GM12878 (cell line): ENCODE measurements at regions not wholly inside any gene's neighbourhood (a gene's known extent, or its start where the extent isn't known, plus 50 kb on each side); places are given as distances from the start of the nearest gene placed in this dataset.

Experiments
- ATAC-seq: fragments of 200-7000 bp; cut with Tn5 transposase; 3 replicates; pipeline ENCODE4 v1.9.1; 2020; ENCODE audit warnings: mild to moderate bottlenecking, moderate library complexity
- BruUV-seq: library from RNA; stranded (reverse); fragments of 400-500 nt; replicated peaks from 2 replicates; lab custom pipeline; 2021; lab: Mats Ljungman, UMichigan
- CTCF ChIA-PET: fragments of 300-600 bp; sonication (Branson Sonifier 250); formaldehyde crosslinking; extraction: SDS; loops from one replicate; lab custom pipeline; 2021; ENCODE audit warnings: inconsistent platforms; lab: Yijun Ruan, JAX
- POLR2A ChIA-PET: fragments of 350-600 bp; formaldehyde crosslinking; extraction: SDS; loops from one replicate; lab custom pipeline; 2021; ENCODE audit warnings: inconsistent platforms; lab: Charles Lee
- RAD21 ChIA-PET: fragments of 300-600 bp; sonication (Branson Sonifier 250); formaldehyde crosslinking; loops from one replicate; lab custom pipeline; 2023; ENCODE audit warnings: antibody characterized with exemption; ENCODE audit not compliant: unreplicated experiment; lab: Charles Lee
- SMC1A ChIA-PET: fragments of 300-600 bp; sonication (Branson Sonifier 250); formaldehyde crosslinking; loops from one replicate; lab custom pipeline; 2023; ENCODE audit not compliant: unreplicated experiment, uncharacterized antibody; lab: Charles Lee
- DNase-seq: peaks from one replicate; pipeline ENCODE4 v3.0.0-alpha.2; 2011; ENCODE audit warnings: low read depth, low spot score
- FAIRE-seq: peaks from 3 replicates; lab custom pipeline; 2011; peaks lifted over from hg19 to GRCh38; lab: Jason Lieb, UNC
- H2AFZ ChIP-seq: 2 replicates; pipeline ENCODE4 v1.6.0; 2011; ENCODE audit warnings: low read depth, low read length, control low read depth; ENCODE audit not compliant: control insufficient read depth
- H3K27ac ChIP-seq: 2 replicates; pipeline ENCODE4 v1.5.1; 2011; ENCODE audit warnings: control low read depth; ENCODE audit not compliant: control insufficient read depth, insufficient read depth
- H3K27me3 ChIP-seq, 2 experiments: replicated peaks in 1 of 2; 2 replicates each; pipeline versions ENCODE4 v1.6.0 to v1.6.1; 2011; ENCODE audit warnings: low read length in 1 of 2; ENCODE audit not compliant: control insufficient read depth in 2 of 2, insufficient read depth in 2 of 2
- H3K36me3 ChIP-seq, 2 experiments: 2 replicates each; pipeline ENCODE4 v1.5.1; 2011; ENCODE audit warnings: low read length in 1 of 2; ENCODE audit not compliant: control insufficient read depth in 2 of 2, insufficient read depth in 2 of 2
- H3K4me1 ChIP-seq: 2 replicates; pipeline ENCODE4 v1.6.1; 2011; ENCODE audit warnings: mild to moderate bottlenecking, low read length, moderate library complexity, mixed read lengths; ENCODE audit not compliant: control insufficient read depth, insufficient read depth
- H3K4me2 ChIP-seq: 2 replicates; pipeline ENCODE4 v1.6.0; 2011; ENCODE audit warnings: control low read depth; ENCODE audit not compliant: control insufficient read depth, insufficient read depth
- H3K4me3 ChIP-seq: fragments of 200-600 bp; sonication (generic); 2 replicates; pipeline ENCODE4 v1.5.1; 2016
- H3K79me2 ChIP-seq: 2 replicates; pipeline ENCODE4 v1.6.0; 2011; ENCODE audit warnings: low read length; ENCODE audit not compliant: control insufficient read depth, insufficient read depth
- H3K9ac ChIP-seq: 2 replicates; pipeline ENCODE4 v1.8.0; 2011; ENCODE audit warnings: low read length, control low read depth, mixed read lengths; ENCODE audit not compliant: control insufficient read depth, insufficient read depth
- H3K9me3 ChIP-seq: replicated peaks from 3 replicates; pipeline ENCODE4 v1.5.1; 2011; ENCODE audit warnings: mild to moderate bottlenecking, low read length; ENCODE audit not compliant: control insufficient read depth, insufficient read depth
- H4K20me1 ChIP-seq: 2 replicates; pipeline ENCODE4 v1.6.0; 2011; ENCODE audit not compliant: control insufficient read depth, insufficient read depth
- CHD4 ChIP-seq: fragments of 200-600 bp; sonication (generic); IDR thresholded peaks from 2 replicates; pipeline ENCODE4 v1.6.1; 2016; ENCODE audit warnings: mild to moderate bottlenecking
- JUND ChIP-seq: IDR thresholded peaks from 2 replicates; pipeline ENCODE4 v1.6.1; 2012; ENCODE audit warnings: low read depth, mild to moderate bottlenecking, low read length, improper control_type of control experiment, moderate library complexity
- KLF5 ChIP-seq: fragments of 450-650 bp; IDR thresholded peaks from 2 replicates; pipeline ENCODE4 v1.6.1; 2014; ENCODE audit warnings: mild to moderate bottlenecking; ENCODE audit not compliant: partially characterized antibody
- MLLT1 ChIP-seq: fragments of 450-650 bp; IDR thresholded peaks from 2 replicates; pipeline ENCODE4 v1.6.1; 2016; ENCODE audit warnings: mild to moderate bottlenecking
- NBN ChIP-seq: fragments of 450-650 bp; IDR thresholded peaks from 2 replicates; pipeline ENCODE4 v1.6.1; 2016
- POLR2AphosphoS2 ChIP-seq: IDR thresholded peaks from 2 replicates; pipeline ENCODE4 v1.6.1; 2011; ENCODE audit warnings: low read depth, mild to moderate bottlenecking, low read length, improper control_type of control experiment, moderate library complexity
- PRDM15 ChIP-seq: fragments of 450-650 bp; formaldehyde crosslinking; IDR thresholded peaks from 2 replicates; pipeline ENCODE4 v1.4.0; 2020; ENCODE audit warnings: mild to moderate bottlenecking, moderate library complexity
- SPI1 ChIP-seq: IDR thresholded peaks from 2 replicates; pipeline ENCODE4 v1.6.1; 2011; ENCODE audit warnings: low read depth, mild to moderate bottlenecking, low read length, moderate library complexity, borderline replicate concordance; ENCODE audit not compliant: insufficient read depth
- SRF ChIP-seq, 2 experiments: IDR thresholded peaks; 2 replicates each; pipeline ENCODE4 v1.6.1; 2011; ENCODE audit warnings: low read depth in 2 of 2, low read length in 2 of 2, mild to moderate bottlenecking in 1 of 2, moderate library complexity in 1 of 2
- WGBS: methylation state at CpG from one replicate; pipeline ENCODE4 v1.1.6; 2016; ENCODE audit warnings: low lambda C conversion rate; ENCODE audit not compliant: insufficient replicate concordance, insufficient coverage; ENCODE audit errors: missing lambda C conversion rate; 5-methylcytosine and 5-hydroxymethylcytosine counted together
- in situ Hi-C: fragments of 300-500 bp; cut with MboI; formaldehyde crosslinking; loops from 9 replicates; pipeline ENCODE4 v1.14.3; 2018; ENCODE audit warnings: mixed read lengths
- intact Hi-C: fragments of 100-400 bp; cut with micrococcal nuclease; formaldehyde crosslinking; loops from one replicate; pipeline ENCODE4 v1.14.2; 2022; ENCODE audit not compliant: unreplicated experiment

GRCh38 chr10:128316121-128316726 lies 190.0 kb upstream of the MKI67 start:
- intact Hi-C loops: no loop called here
- no peak overlapping the region for H3K4me2 ChIP-seq
- no peaks in the 10 kb centered on the region for H3K4me1 ChIP-seq
- CTCF ChIA-PET: no interaction called here
- H2AFZ ChIP-seq: no peak overlapping the region
- no peaks in the 10 kb centered on the region; a peak in 1 of 4 replicates for H3K27me3 ChIP-seq
- POLR2A ChIA-PET: no interaction called here
- H3K4me3 ChIP-seq: no peak overlapping the region
- in situ Hi-C loops: no loop called here
- no peaks in the 10 kb centered on the region for H3K36me3 ChIP-seq
- no peak overlapping the region for H3K9ac ChIP-seq
- 4% methylated on average over 6 of the region's 6 CpGs for WGBS
- no peaks in the 10 kb centered on the region for H3K9me3 ChIP-seq
- no peaks in the 10 kb centered on the region for H3K79me2 ChIP-seq
- RAD21 ChIA-PET: no interaction called here
- H3K27ac ChIP-seq: no peak overlapping the region
- no peak for DNase-seq
- ATAC-seq: no peak
- BruUV-seq: no TSS peak
- FAIRE-seq: no peak
- no peaks in the 10 kb centered on the region for H4K20me1 ChIP-seq
- SMC1A ChIA-PET: no interaction called here
- no peak for TF ChIP-seq NBN
- TF ChIP-seq SPI1: no peak
- TF ChIP-seq PRDM15 (CRISPR knock-in tag): no peak
- TF ChIP-seq CHD4: no peak
- no peak for TF ChIP-seq SRF (IDR thresholded peaks at IDR 0.05; ENCODE audit: low read depth in 2 of 2, low read length in 2 of 2)
- TF ChIP-seq POLR2AphosphoS2: no peak
- no peak for TF ChIP-seq KLF5
- TF ChIP-seq JUND: no peak
- no peak for TF ChIP-seq MLLT1
